ENCODE measurements at regions not wholly inside any gene's neighbourhood (a gene's known extent, or its start where the extent isn't known, plus 50 kb on each side); places are given as distances from the start of the nearest gene placed in this dataset.

GRCh38 chrX:45799576-45799975 lies 598.9 kb upstream of the DIPK2B start:
- no peaks in the 10 kb centered on the region for H3K23me2 ChIP-seq (ENCODE audit: insufficient read length, low read depth, low read length, poor library complexity, severe bottlenecking)
- no peak overlapping the region for H2BK15ac ChIP-seq (ENCODE audit: low read depth, low read length)
- H3K9ac ChIP-seq (ENCODE audit: extremely low read depth, insufficient read length, low read length), result no peak overlapping the region
- no peak overlapping the region for H2BK12ac ChIP-seq (ENCODE audit: insufficient read length, low read depth, low read length)
- WGBS (ENCODE audit: extremely low coverage, insufficient read length, low lambda C conversion rate), result no CpG with 5 or more reads among the region's 6 CpGs
- Mint-ChIP-seq H3K36me3 (ENCODE audit: insufficient read depth in 1 of 3, low read depth in 3 of 3) (peaks cover 28 to 46% (median 45%) of the 10 kb centered on the region in 3 experiments), H3K27ac (peak overlapping the region in 1 of 3 experiments; percentile 38; a peak in 1 of 7 replicates), H3K4me3 (no peak overlapping the region), H3K9me3 (peaks cover 36 to 70% of the 10 kb centered on the region in 2 experiments), H3K4me1 (peaks cover 43 to 64% of the 10 kb centered on the region in 2 experiments), H3K27me3 (ENCODE audit: low read depth) (no peaks in the 10 kb centered on the region; the same call in 1 of the 2 replicates)
- no peak overlapping the region for H2AK5ac ChIP-seq (ENCODE audit: insufficient read length, low read length)
- no peaks in the 10 kb centered on the region for H4K20me1 ChIP-seq (ENCODE audit: control insufficient read depth, insufficient read depth, insufficient read length)
- no peak overlapping the region for H4K91ac ChIP-seq (ENCODE audit: insufficient read length, low read depth, low read length)
- H3K4me1 ChIP-seq (ENCODE audit: insufficient read depth, low read length), result peaks cover 14% of the 10 kb centered on the region
- no peak for DNase-seq
- H3K9me3 ChIP-seq (ENCODE audit: control insufficient read depth, low read depth, low read length), result no peaks in the 10 kb centered on the region
- no peak overlapping the region for H3T11ph ChIP-seq (ENCODE audit: low read length)
- no peak overlapping the region for H4K8ac ChIP-seq (replicated peaks; ENCODE audit: insufficient read length, low read depth, low read length)
- no peak overlapping the region for H3K4ac ChIP-seq (ENCODE audit: low read depth, low read length)
- TF ChIP-seq CTCF (conservative IDR thresholded peaks at IDR 0.05), result no peak
- H2BK5ac ChIP-seq (ENCODE audit: insufficient read length, low read length), result no peak overlapping the region
- no peak overlapping the region for H3K56ac ChIP-seq (ENCODE audit: insufficient read length, low read depth, low read length)
- no peak overlapping the region for H4K5ac ChIP-seq (ENCODE audit: insufficient read length, low read depth, low read length)
- H3K27me3 ChIP-seq (ENCODE audit: insufficient read depth, low read length), result no peaks in the 10 kb centered on the region
- peaks cover 4% of the 10 kb centered on the region for H3K79me1 ChIP-seq (ENCODE audit: insufficient read depth, low read depth, low read length, poor library complexity, severe bottlenecking)
- H2BK20ac ChIP-seq (ENCODE audit: low read depth, low read length, poor library complexity, severe bottlenecking), result no peak overlapping the region
- no peak overlapping the region for H2AFZ ChIP-seq (ENCODE audit: low read length)
- peaks cover 48% of the 10 kb centered on the region; the same call in 1 of the 2 replicates for H3K79me2 ChIP-seq (ENCODE audit: insufficient read depth, low read length)
- no peak overlapping the region for H3K18ac ChIP-seq (ENCODE audit: insufficient read length, low read depth, low read length)
- no peak overlapping the region for H2BK120ac ChIP-seq (ENCODE audit: low read depth, low read length, poor library complexity, severe bottlenecking)
- no peak overlapping the region for H3K27ac ChIP-seq (ENCODE audit: insufficient read length, low read depth, low read length)
- no peak overlapping the region for H3K23ac ChIP-seq (ENCODE audit: insufficient read length, low read depth, low read length)
- no peak overlapping the region for H3K14ac ChIP-seq (ENCODE audit: insufficient read depth, low read length)
- H3K4me2 ChIP-seq (ENCODE audit: insufficient read depth, insufficient read length, low read length), result no peak overlapping the region
